ENCODE measurements at regions not wholly inside any gene's neighbourhood (a gene's known extent, or its start where the extent isn't known, plus 50 kb on each side); places are given as distances from the start of the nearest gene placed in this dataset.

DNA sequence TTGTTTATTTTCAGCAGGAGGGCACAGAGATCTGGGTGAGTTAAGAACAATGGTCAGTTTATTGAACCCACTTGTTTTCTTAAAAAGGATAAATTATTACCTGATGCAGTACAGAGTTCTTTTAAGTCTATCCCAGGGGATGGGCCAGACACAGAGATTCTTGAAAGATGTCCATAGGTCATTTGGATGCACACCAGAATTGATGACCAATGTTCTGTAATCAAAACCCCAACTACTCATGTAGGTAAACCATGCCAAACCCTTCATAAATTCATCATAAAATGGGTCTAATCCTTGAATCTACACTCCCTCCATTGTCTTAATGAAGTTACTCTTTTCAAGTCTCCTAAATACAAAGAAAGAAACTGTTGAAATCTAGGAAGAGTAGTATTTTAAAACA lies 273.0 kb upstream of the COL8A1 start:
- Histone ChIP-seq H3K27me3 (ENCODE audit: insufficient read depth, low read length) (no peaks in the 10 kb centered on the region), H3K36me3 (ENCODE audit: insufficient read depth, low read length) (no peaks in the 10 kb centered on the region), H3K27ac (ENCODE audit: low read depth, low read length) (no peak overlapping the region), H3K4me1 (ENCODE audit: insufficient read depth, low read length) (no peaks in the 10 kb centered on the region), H3K9ac (ENCODE audit: low read depth, low read length) (no peak overlapping the region), H3K4me3 (ENCODE audit: low read length) (no peak overlapping the region), H3K9me3 (ENCODE audit: insufficient read depth, low read depth, low read length) (no peaks in the 10 kb centered on the region)

DNA sequence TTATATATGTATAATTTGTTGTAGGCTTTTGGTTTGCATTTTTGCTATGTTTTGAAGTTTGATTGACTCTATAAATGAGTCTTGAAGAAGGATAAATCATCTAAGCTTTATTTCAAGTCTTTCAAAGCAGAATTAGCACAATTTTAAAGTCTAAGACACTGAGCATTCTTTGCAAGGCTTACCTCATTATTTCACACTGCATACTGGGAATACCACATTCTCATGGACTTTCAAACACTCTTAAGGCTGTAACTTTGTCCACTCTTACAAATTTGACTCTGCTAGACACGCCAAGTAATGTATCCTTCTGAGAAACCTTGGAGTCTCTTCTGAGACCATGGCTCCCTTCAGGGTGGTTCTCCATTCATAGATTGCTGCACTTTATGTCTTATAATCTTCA lies 281.3 kb upstream of the COL8A1 start:
- Histone ChIP-seq H3K36me3 (ENCODE audit: insufficient read depth, low read length) (no peaks in the 10 kb centered on the region), H3K27ac (ENCODE audit: low read depth, low read length) (no peak overlapping the region), H3K4me3 (ENCODE audit: low read length) (no peak overlapping the region), H3K27me3 (ENCODE audit: insufficient read depth, low read length) (no peaks in the 10 kb centered on the region), H3K4me1 (ENCODE audit: insufficient read depth, low read length) (no peaks in the 10 kb centered on the region), H3K9me3 (ENCODE audit: insufficient read depth, low read depth, low read length) (no peaks in the 10 kb centered on the region), H3K9ac (ENCODE audit: low read depth, low read length) (no peak overlapping the region)
- WGBS, result 91% methylated on average over 1 of the region's 1 CpG

DNA sequence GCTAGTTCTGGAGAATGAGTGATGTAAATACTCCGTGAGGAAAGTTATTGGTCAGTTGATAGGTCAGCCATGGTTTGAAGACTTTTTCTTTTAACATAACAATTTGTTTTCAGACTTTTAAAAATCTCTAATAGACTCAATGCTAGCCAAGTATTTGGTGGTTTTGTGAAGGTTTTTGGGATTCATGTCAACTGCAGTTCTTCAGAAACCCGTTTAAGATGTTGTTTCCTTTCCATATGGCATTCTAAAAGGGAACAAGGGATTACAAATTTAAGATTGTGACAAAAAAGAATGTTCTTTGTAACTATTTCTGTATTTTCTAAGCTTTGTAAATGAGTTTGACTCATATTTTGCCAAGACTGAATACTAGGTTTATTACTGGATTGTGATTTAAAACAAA lies 281.7 kb upstream of the COL8A1 start:
- no peaks in the 10 kb centered on the region for H3K4me1 ChIP-seq (ENCODE audit: insufficient read depth, low read length)
- no peaks in the 10 kb centered on the region for H3K9me3 ChIP-seq (ENCODE audit: insufficient read depth, low read depth, low read length)
- no peak overlapping the region for H3K9ac ChIP-seq (ENCODE audit: low read depth, low read length)
- H3K27me3 ChIP-seq (ENCODE audit: insufficient read depth, low read length), result no peaks in the 10 kb centered on the region
- no peaks in the 10 kb centered on the region for H3K36me3 ChIP-seq (ENCODE audit: insufficient read depth, low read length)
- H3K27ac ChIP-seq (ENCODE audit: low read depth, low read length), result no peak overlapping the region
- WGBS, result 84% methylated on average over 1 of the region's 2 CpGs
- H3K4me3 ChIP-seq (ENCODE audit: low read length), result no peak overlapping the region

DNA sequence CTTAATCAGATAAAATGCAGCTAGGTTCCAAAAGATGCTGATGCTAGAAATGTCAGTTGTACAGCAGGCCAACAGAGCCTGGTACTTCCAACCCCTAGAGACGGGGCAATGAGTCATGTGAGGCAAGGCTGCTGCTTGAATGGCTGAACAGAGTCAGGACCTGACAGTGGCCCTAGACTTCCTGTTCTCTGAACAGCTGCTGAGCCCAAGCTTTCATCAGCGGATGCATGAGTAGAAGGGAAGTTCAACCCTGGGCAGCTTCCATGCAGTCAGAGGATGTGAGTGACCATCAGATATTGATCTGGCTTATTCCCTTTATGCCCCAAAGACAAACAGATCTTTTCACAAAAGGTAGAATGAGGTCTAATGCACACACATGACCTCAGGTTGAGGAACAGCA lies 282.9 kb upstream of the COL8A1 start:
- no peaks in the 10 kb centered on the region for H3K4me1 ChIP-seq (ENCODE audit: insufficient read depth, low read length)
- no peaks in the 10 kb centered on the region for H3K9me3 ChIP-seq (ENCODE audit: insufficient read depth, low read depth, low read length)
- WGBS, result 92% methylated on average over 2 of the region's 2 CpGs
- H3K27ac ChIP-seq (ENCODE audit: low read depth, low read length), result no peak overlapping the region
- no peak overlapping the region for H3K4me3 ChIP-seq (ENCODE audit: low read length)
- H3K27me3 ChIP-seq (ENCODE audit: insufficient read depth, low read length), result no peaks in the 10 kb centered on the region
- H3K36me3 ChIP-seq (ENCODE audit: insufficient read depth, low read length), result no peaks in the 10 kb centered on the region
- H3K9ac ChIP-seq (ENCODE audit: low read depth, low read length), result no peak overlapping the region

DNA sequence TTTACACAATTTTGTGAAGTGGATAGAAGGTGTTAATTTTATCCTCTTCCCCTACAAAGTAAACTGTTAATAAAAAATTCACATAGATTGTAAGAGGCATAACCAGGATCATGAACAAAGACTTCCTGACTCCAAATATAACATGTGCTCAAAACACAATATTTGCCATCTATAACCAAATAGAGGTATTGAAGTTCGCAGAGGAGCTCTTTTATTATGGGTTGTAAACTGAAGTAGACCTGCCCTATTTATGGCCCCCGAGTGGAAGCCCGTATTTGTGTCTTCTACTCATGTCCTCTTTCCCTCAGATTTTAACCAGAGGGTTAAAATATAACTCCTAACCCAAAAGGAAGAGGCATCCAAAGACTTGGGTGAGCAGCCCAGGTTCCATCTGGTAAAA lies 285.6 kb upstream of the COL8A1 start:
- WGBS, result 93% methylated on average over 2 of the region's 3 CpGs
- H3K9me3 ChIP-seq (ENCODE audit: insufficient read depth, low read depth, low read length), result no peaks in the 10 kb centered on the region
- no peak overlapping the region for H3K27ac ChIP-seq (ENCODE audit: low read depth, low read length)
- no peak overlapping the region for H3K4me3 ChIP-seq (ENCODE audit: low read length)
- H3K27me3 ChIP-seq (ENCODE audit: insufficient read depth, low read length), result no peaks in the 10 kb centered on the region
- no peaks in the 10 kb centered on the region for H3K4me1 ChIP-seq (ENCODE audit: insufficient read depth, low read length)
- no peak overlapping the region for H3K9ac ChIP-seq (ENCODE audit: low read depth, low read length)
- H3K36me3 ChIP-seq (ENCODE audit: insufficient read depth, low read length), result no peaks in the 10 kb centered on the region

DNA sequence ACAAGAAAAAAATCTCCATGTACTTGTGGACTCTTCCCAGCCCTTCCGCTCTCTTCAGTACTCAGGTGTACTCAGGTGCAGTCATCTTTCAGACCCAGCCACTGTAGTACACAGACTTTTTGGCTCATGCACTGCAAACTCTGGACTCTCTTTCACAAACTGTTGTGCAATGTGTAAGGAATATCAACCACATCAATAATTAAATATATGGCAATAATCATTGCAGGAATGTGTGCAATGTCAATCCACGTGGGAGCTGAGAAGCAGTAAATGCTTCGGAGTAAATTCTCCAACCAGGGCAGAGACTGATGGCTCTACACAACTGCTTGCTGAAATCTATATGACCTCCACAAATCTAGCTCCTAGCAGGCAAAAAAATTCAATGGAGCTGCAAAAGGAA lies 287.3 kb upstream of the COL8A1 start:
- 89% methylated on average over 3 of the region's 3 CpGs for WGBS
- H3K9me3 ChIP-seq (ENCODE audit: insufficient read depth, low read depth, low read length), result no peaks in the 10 kb centered on the region

DNA sequence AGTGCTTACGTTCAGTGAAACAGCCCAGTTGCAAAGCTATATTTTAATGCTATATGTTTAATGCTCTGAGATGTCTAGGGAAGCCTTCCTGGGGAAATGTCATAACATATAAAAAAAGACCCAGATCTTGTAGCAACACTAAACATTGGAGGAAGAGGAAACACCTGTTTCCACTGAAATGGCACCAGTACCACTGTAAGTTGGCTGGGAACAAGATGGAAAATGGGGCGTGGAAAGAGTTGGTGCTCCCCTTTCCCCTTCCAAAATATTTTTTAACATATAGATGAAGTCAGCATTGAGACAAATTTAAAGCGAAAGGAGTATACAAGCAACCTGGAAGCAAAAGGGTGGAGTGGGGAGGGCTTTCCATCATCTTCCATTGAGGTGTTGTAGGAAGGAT lies 289.9 kb upstream of the COL8A1 start:
- no peaks in the 10 kb centered on the region for H3K4me1 ChIP-seq (ENCODE audit: insufficient read depth, low read length)
- H3K36me3 ChIP-seq (ENCODE audit: insufficient read depth, low read length), result no peaks in the 10 kb centered on the region
- H3K9ac ChIP-seq (ENCODE audit: low read depth, low read length), result no peak overlapping the region
- 100% methylated on average over 2 of the region's 3 CpGs for WGBS
- no peak overlapping the region for H3K4me3 ChIP-seq (ENCODE audit: low read length)
- H3K9me3 ChIP-seq (ENCODE audit: insufficient read depth, low read depth, low read length), result no peaks in the 10 kb centered on the region
- no peak overlapping the region for H3K27ac ChIP-seq (ENCODE audit: low read depth, low read length)
- H3K27me3 ChIP-seq (ENCODE audit: insufficient read depth, low read length), result no peaks in the 10 kb centered on the region

More for the DNA sequence above, 287.3 kb upstream of the COL8A1 start:
- Histone ChIP-seq H3K4me3 (ENCODE audit: low read length) (no peak overlapping the region), H3K27ac (ENCODE audit: low read depth, low read length) (no peak overlapping the region), H3K36me3 (ENCODE audit: insufficient read depth, low read length) (no peaks in the 10 kb centered on the region), H3K27me3 (ENCODE audit: insufficient read depth, low read length) (no peaks in the 10 kb centered on the region), H3K9ac (ENCODE audit: low read depth, low read length) (no peak overlapping the region), H3K4me1 (ENCODE audit: insufficient read depth, low read length) (no peaks in the 10 kb centered on the region)

DNA sequence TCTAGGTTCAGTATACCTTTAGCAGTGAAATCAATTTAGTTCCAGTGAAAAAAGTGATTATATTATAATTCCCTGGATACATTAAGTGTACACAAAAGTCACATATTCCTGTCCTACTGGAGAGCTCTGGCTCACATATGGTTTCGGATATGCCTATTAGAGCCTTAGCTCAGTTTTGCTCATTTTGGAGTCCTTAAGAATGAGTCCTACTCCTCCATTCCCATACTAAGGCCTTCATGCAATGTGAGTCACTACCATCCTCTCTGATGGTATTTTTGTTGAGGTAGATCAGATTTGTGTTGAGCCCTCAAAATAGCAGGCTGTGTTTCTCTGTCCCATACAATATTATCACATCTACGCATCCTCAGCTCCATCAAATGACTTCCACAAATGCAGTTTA lies 294.2 kb upstream of the COL8A1 start:
- Histone ChIP-seq H3K36me3 (ENCODE audit: insufficient read depth, low read length) (no peaks in the 10 kb centered on the region), H3K27me3 (ENCODE audit: insufficient read depth, low read length) (no peaks in the 10 kb centered on the region), H3K9ac (ENCODE audit: low read depth, low read length) (no peak overlapping the region), H3K4me1 (ENCODE audit: insufficient read depth, low read length) (no peaks in the 10 kb centered on the region), H3K9me3 (ENCODE audit: insufficient read depth, low read depth, low read length) (no peaks in the 10 kb centered on the region), H3K27ac (ENCODE audit: low read depth, low read length) (no peak overlapping the region), H3K4me3 (ENCODE audit: low read length) (no peak overlapping the region)
- WGBS, result 97% methylated on average over 1 of the region's 2 CpGs

DNA sequence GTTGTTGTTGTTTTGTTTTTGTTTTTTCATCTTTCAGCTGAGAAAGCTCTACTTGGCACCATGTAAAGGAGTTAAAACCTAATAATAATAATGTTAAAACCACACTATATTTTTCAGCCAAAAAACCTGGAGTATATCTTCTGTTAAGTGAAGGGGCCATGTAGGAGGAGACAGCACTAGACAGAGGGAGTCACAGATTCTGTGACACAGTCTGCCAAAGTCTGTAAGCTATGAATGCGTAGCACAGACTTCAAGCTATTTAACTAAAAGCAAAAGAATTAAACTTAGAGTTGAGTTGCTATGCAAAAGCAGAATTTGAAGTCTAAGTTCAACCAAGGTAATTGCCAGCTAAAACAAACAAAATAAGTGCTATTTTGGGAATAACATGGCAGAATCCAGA lies 296.0 kb upstream of the COL8A1 start:
- Histone ChIP-seq H3K9ac (ENCODE audit: low read depth, low read length) (no peak overlapping the region), H3K36me3 (ENCODE audit: insufficient read depth, low read length) (no peaks in the 10 kb centered on the region), H3K27me3 (ENCODE audit: insufficient read depth, low read length) (no peaks in the 10 kb centered on the region), H3K4me3 (ENCODE audit: low read length) (no peak overlapping the region), H3K4me1 (ENCODE audit: insufficient read depth, low read length) (no peaks in the 10 kb centered on the region), H3K9me3 (ENCODE audit: insufficient read depth, low read depth, low read length) (no peaks in the 10 kb centered on the region), H3K27ac (ENCODE audit: low read depth, low read length) (no peak overlapping the region)
- WGBS, result 100% methylated on average over 1 of the region's 1 CpG

DNA sequence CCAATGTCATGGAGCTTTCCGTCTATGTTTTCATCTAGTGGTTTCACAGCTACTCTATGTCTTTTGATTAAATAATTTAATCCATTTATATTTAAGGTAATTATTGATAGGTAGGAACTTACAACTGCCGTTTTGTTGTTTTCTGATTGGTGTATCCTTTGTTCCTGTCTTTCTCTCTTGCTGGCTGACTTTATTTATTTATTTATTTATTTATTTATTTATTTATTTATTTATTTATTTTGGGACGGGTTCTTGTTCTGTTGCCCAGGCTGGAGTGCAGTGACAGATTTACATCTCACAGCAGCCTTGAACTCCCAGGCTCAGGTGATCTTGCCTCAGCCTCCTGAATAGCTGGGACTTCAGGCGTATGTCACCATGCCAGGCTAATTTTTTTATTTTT lies 299.2 kb upstream of the COL8A1 start:
- H3K36me3 ChIP-seq (ENCODE audit: insufficient read depth, low read length), result no peaks in the 10 kb centered on the region
- H3K27ac ChIP-seq (ENCODE audit: low read depth, low read length), result no peak overlapping the region
- H3K4me3 ChIP-seq (ENCODE audit: low read length), result no peak overlapping the region
- H3K27me3 ChIP-seq (ENCODE audit: insufficient read depth, low read length), result no peaks in the 10 kb centered on the region
- no peaks in the 10 kb centered on the region for H3K9me3 ChIP-seq (ENCODE audit: insufficient read depth, low read depth, low read length)
- no peak overlapping the region for H3K9ac ChIP-seq (ENCODE audit: low read depth, low read length)
- H3K4me1 ChIP-seq (ENCODE audit: insufficient read depth, low read length), result no peaks in the 10 kb centered on the region
- WGBS, result 98% methylated on average over 3 of the region's 4 CpGs

DNA sequence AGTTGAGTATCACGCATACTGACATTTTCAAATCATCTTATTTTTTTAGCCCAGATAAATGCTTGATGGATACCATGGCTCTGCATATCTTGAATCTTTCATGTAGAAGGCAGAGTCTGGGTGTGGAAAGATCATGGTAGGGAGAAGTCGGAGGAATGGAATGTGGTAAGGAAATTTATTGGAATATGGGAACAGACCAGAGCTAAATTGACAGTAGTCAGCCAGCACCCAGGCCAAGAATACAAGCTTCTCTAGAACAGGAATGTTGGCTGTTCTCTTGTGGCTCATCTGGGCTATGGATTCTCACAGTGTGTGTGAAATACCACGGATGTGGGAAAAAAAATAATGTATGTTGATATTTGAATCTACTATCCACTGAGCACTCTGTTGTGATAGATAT lies 305.7 kb upstream of the COL8A1 start:
- Histone ChIP-seq H3K27me3 (ENCODE audit: insufficient read depth, low read length) (no peaks in the 10 kb centered on the region), H3K36me3 (ENCODE audit: insufficient read depth, low read length) (no peaks in the 10 kb centered on the region), H3K9me3 (ENCODE audit: insufficient read depth, low read depth, low read length) (no peaks in the 10 kb centered on the region), H3K4me3 (ENCODE audit: low read length) (no peak overlapping the region), H3K27ac (ENCODE audit: low read depth, low read length) (no peak overlapping the region), H3K4me1 (ENCODE audit: insufficient read depth, low read length) (no peaks in the 10 kb centered on the region), H3K9ac (ENCODE audit: low read depth, low read length) (no peak overlapping the region)
- WGBS, result 83% methylated on average over 3 of the region's 3 CpGs

DNA sequence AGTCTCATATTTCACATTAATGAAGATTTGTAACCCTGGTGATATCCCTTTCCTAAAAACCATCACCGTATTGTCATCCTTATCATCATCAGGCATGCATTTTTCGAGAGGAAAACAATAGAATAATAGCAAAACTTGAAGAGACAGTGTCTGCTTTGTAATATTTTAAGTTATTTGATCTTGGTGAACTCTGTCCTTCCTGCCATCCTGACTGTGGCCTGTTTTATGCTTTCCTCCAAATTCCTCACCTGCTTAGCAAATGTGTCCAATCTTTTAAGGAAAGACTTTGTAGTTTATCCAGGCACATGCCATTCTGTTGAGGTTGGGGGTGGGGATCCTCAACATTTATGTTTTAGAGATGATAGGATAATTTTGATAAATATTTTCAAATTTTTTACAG lies 306.1 kb upstream of the COL8A1 start:
- WGBS, result 100% methylated on average over 1 of the region's 2 CpGs
- Histone ChIP-seq H3K9me3 (ENCODE audit: insufficient read depth, low read depth, low read length) (no peaks in the 10 kb centered on the region), H3K36me3 (ENCODE audit: insufficient read depth, low read length) (no peaks in the 10 kb centered on the region), H3K4me1 (ENCODE audit: insufficient read depth, low read length) (no peaks in the 10 kb centered on the region), H3K27ac (ENCODE audit: low read depth, low read length) (no peak overlapping the region), H3K27me3 (ENCODE audit: insufficient read depth, low read length) (no peaks in the 10 kb centered on the region), H3K4me3 (ENCODE audit: low read length) (no peak overlapping the region), H3K9ac (ENCODE audit: low read depth, low read length) (no peak overlapping the region)

All from HUES64 (cell line).